ENCODE measurements at regions not wholly inside any gene's neighbourhood (a gene's known extent, or its start where the extent isn't known, plus 50 kb on each side); places are given as distances from the start of the nearest gene placed in this dataset. TPM values are rescaled to one million over a fixed set of nuclear protein-coding genes. Genes with fewer than 3 reads are reported as not detected.

- no peak overlapping the region; the same call in 1 of the 2 replicates for H3K4me2 ChIP-seq (ENCODE audit: control insufficient read depth, insufficient read depth)
- no peaks in the 10 kb centered on the region for H3K4me1 ChIP-seq (ENCODE audit: control insufficient read depth, insufficient read depth, low read length)
- H3K4me3 ChIP-seq = no peak overlapping the region
- TF ChIP-seq ZNF622 (IDR thresholded peaks at IDR 0.05) = no peak
- no peak for DNase-seq (ENCODE audit: low read depth, low spot score)
- no peak overlapping the region for H3K9ac ChIP-seq (ENCODE audit: control insufficient read depth, insufficient read depth, low read length)
- ChIA-PET RAD21 (ENCODE audit: unreplicated experiment) (no interaction called here), POLR2A (no interaction called here), SMC1A (ENCODE audit: uncharacterized antibody, unreplicated experiment) (no interaction called here), CTCF (no interaction called here)
- 67% methylated on average over 6 of the region's 6 CpGs for WGBS (ENCODE audit: insufficient coverage, insufficient replicate concordance, low lambda C conversion rate, missing lambda C conversion rate)
- no peak for FAIRE-seq
- no peak overlapping the region for H2AFZ ChIP-seq (ENCODE audit: control insufficient read depth, low read depth, low read length)
- no peaks in the 10 kb centered on the region for H3K27me3 ChIP-seq (replicated peaks in 1 of 2; ENCODE audit: control insufficient read depth in 2 of 2, insufficient read depth in 2 of 2, low read length in 1 of 2)
- no peaks in the 10 kb centered on the region for H3K36me3 ChIP-seq (ENCODE audit: control insufficient read depth in 2 of 2, insufficient read depth in 2 of 2, low read length in 1 of 2)
- no peaks in the 10 kb centered on the region for H3K9me3 ChIP-seq (replicated peaks; ENCODE audit: control insufficient read depth, insufficient read depth, low read length)
- in situ Hi-C loops (cut with MboI) (no loop called here), intact Hi-C loops (cut with micrococcal nuclease; ENCODE audit: unreplicated experiment) (no loop called here)
- BruUV-seq (replicated peaks) = no TSS peak
- no peaks in the 10 kb centered on the region for H3K79me2 ChIP-seq (ENCODE audit: control insufficient read depth, insufficient read depth, low read length)
- H3K27ac ChIP-seq (ENCODE audit: control insufficient read depth, insufficient read depth) = no peak overlapping the region
- ATAC-seq = no peak
- H4K20me1 ChIP-seq (ENCODE audit: control insufficient read depth, insufficient read depth) = no peaks in the 10 kb centered on the region
Observed at GRCh38 chr10:20949967-20950366, 52.9 kb upstream of the NEBL start.

GRCh38 chr10:20948686-20949327 lies 51.7 kb upstream of the NEBL start:
- Histone ChIP-seq H3K79me2 (ENCODE audit: control insufficient read depth, insufficient read depth, low read length) (no peaks in the 10 kb centered on the region), H3K9me3 (replicated peaks; ENCODE audit: control insufficient read depth, insufficient read depth, low read length) (no peaks in the 10 kb centered on the region), H3K36me3 (ENCODE audit: control insufficient read depth in 2 of 2, insufficient read depth in 2 of 2, low read length in 1 of 2) (no peaks in the 10 kb centered on the region), H3K4me3 (peak overlapping the region; percentile 55), H4K20me1 (ENCODE audit: control insufficient read depth, insufficient read depth) (no peaks in the 10 kb centered on the region), H3K4me1 (ENCODE audit: control insufficient read depth, insufficient read depth, low read length) (no peaks in the 10 kb centered on the region), H3K4me2 (ENCODE audit: control insufficient read depth, insufficient read depth) (peak overlapping the region; percentile 88), H3K27me3 (replicated peaks in 1 of 2; ENCODE audit: control insufficient read depth in 2 of 2, insufficient read depth in 2 of 2, low read length in 1 of 2) (no peaks in the 10 kb centered on the region), H2AFZ (ENCODE audit: control insufficient read depth, low read depth, low read length) (peak overlapping the region; percentile 47), H3K9ac (ENCODE audit: control insufficient read depth, insufficient read depth, low read length) (no peak overlapping the region), H3K27ac (ENCODE audit: control insufficient read depth, insufficient read depth) (peak overlapping the region; percentile 48)
- POLR2A ChIA-PET = no interaction called here
- CTCF ChIA-PET = no interaction called here
- FAIRE-seq = peak; percentile 61
- WGBS (ENCODE audit: insufficient coverage, insufficient replicate concordance, low lambda C conversion rate, missing lambda C conversion rate) = 11% methylated on average over 7 of the region's 7 CpGs
- SMC1A ChIA-PET (ENCODE audit: uncharacterized antibody, unreplicated experiment) = no interaction called here
- RAD21 ChIA-PET (ENCODE audit: unreplicated experiment) = no interaction called here
- DNase-seq (ENCODE audit: low read depth, low spot score) = no peak
- ATAC-seq = peak; percentile 81
- intact Hi-C loops (cut with micrococcal nuclease; ENCODE audit: unreplicated experiment) = no loop called here
- in situ Hi-C loops (cut with MboI) = no loop called here
- TF ChIP-seq SP1 (IDR thresholded peaks at IDR 0.05; ENCODE audit: low read depth, low read length) (no peak), SPI1 (IDR thresholded peaks at IDR 0.05; ENCODE audit: borderline replicate concordance, insufficient read depth, low read depth, low read length) (peak; percentile 55)
- no TSS peak for BruUV-seq (replicated peaks)

Small RNAs in the stretch of these regions (small RNA-seq; reads per million reads assigned to genes)
- not detected for gene AL158209.2
- gene RF00017 = not detected
- not detected for gene RNU6-15P
